CD4-positive, alpha-beta T cell treated with Interleukin-17A for 1 hour (primary cell): ENCODE measurements at regions not wholly inside any gene's neighbourhood (a gene's known extent, or its start where the extent isn't known, plus 50 kb on each side); places are given as distances from the start of the nearest gene placed in this dataset.
"Not testable (repeated sequence)": the region's sequence is repeated elsewhere in the genome, so short reads cannot be mapped to it uniquely, and the experiment has no call there.

ENCODE experiments used
- DNase-seq: peaks from one replicate; pipeline ENCODE4 v3.0.0-alpha.2; 2020

- peak; percentile 55 for DNase-seq
Measured at GRCh38 chrX:155819966-155820491, 61.1 kb upstream of the VAMP7 start.

GRCh38 chrX:155819525-155819924 is 61.6 kb upstream of the VAMP7 start:
- DNase-seq = no peak

DNA sequence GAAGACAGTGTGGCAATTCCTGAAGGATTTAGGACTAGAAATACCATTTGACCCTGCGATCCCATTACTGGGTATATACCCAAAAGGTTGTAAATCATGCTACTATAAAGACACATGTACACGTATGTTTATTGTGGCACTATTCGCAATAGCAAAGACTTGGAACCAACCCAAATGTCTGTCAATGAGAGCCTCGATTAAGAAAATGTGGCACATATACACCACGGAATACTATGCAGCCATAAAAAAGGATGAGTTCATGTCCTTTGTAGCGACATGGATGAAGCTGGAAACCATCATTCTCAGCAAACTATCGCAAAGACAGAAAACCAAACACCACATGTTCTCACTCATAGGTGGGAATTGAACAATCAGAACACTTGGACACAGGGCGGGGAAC is 66.8 kb upstream of the VAMP7 start:
- DNase-seq = not testable (repeated sequence)

- DNase-seq = no peak
Measured at GRCh38 chrX:155779831-155780230, 101.3 kb upstream of the VAMP7 start.

DNA sequence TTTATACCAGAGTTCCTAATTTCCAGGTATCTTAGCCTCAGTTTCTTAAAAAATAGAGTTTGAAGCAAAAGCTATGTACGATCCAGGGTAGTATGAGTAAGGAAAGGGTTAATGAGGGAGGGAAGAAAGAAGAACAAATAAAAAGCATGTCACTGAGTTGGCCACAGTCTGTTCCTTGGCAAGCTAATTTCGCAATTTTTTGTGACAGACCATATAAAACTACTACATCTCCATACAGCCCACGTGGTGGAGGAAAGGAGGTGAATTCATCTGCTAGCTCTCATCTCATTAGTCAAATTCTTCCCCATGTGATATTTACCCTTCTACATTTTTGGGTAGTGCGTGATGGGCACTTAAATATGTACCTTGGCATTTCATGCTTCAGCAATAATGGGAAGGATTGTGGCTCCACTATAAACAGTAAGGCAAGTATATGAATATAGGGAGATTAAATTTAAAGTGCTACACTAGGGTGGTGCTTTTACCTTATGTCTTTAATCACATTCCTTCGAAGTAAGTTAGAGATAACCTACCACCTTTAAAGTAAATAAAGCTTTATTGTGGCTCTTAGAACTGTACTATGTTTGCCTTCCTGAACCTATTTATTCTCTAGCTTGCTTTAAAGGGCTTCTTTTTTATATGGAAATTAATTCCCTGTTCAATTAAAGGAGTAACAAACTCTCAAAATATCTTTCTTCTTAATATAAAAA is 102.1 kb upstream of the VAMP7 start:
- no peak for DNase-seq

GRCh38 chrX:155774387-155774786 is 106.8 kb upstream of the VAMP7 start:
- no peak for DNase-seq

- DNase-seq = no peak
Measured at GRCh38 chrX:155767876-155768769, 113.0 kb upstream of the VAMP7 start.

GRCh38 chrX:155767051-155767875 is 113.9 kb upstream of the VAMP7 start:
- peak; percentile 59 for DNase-seq

DNA sequence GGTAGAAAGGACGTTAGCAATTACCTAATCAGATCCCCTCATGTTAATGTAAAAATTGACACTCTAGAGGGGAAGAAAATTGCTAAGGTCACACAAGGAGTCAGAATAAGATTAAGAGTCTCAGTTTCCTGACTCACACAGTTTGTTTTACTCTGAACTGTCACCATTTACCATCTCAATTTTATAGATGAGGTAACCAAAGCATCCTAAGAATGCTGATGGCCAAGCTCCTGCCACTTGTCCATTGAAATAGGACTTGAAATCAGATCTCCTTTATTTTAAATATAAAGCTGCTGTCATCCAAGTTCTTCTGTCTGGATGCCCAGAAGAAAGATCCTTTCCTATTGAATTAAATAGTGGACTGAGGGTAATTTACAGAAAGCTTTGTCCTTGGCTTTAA is 114.8 kb upstream of the VAMP7 start:
- DNase-seq = no peak

GRCh38 chrX:155761185-155761584 is 120.0 kb upstream of the VAMP7 start:
- no peak for DNase-seq

- no peak for DNase-seq
Measured at GRCh38 chrX:155757046-155757759, 123.9 kb upstream of the VAMP7 start.

DNA sequence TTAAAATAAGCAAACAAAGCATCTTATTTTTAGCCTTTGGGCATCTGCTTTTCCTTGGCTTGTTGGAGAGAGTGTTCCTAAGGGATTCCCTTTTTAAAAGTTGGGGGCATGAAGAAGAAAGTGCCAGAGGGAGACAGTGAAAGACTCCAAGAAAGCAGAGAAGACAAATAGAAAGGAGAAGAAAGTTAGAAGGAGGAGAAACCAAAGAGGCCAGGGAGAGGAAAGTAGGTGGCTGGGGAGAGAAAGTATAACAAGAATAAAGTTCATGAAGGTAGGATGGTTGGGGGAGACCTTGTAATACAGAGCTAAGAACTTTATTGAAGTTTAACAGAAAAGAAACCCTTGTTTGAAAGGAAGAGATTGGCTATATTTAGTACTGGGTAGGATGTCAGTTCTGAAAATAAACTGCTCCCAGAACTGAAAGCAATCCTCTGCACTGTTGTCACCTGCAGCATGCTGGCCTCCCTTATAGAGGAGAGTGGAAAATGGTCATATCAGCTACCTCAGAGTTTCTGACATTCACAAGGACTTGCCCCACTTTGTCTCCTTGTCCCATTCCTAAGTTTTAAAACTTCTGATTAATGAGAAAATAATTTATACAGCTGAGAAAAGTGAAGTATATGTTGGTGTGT is 125.3 kb upstream of the VAMP7 start:
- no peak for DNase-seq

- DNase-seq = no peak
Measured at GRCh38 chrX:155751131-155751530, 130.0 kb upstream of the VAMP7 start.

DNA sequence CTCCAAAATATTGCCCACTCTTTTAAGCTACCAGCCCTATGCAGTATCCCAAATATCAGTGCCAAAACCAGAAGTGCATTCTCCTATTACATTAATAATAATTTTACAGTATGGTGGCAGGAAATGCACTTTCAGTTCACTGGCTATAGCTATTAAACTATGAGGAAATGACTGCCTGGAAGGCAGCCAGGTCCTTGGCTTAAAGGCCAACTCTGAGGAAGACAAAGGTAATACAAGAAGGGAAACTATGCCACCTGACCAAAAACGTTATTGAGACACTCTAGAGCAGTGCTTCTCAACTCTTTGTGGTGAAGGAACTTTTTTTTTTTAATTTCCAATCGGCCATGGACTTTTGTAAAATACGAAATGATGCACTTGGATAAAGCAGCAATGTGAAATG is 133.6 kb upstream of the VAMP7 start:
- no peak for DNase-seq

DNA sequence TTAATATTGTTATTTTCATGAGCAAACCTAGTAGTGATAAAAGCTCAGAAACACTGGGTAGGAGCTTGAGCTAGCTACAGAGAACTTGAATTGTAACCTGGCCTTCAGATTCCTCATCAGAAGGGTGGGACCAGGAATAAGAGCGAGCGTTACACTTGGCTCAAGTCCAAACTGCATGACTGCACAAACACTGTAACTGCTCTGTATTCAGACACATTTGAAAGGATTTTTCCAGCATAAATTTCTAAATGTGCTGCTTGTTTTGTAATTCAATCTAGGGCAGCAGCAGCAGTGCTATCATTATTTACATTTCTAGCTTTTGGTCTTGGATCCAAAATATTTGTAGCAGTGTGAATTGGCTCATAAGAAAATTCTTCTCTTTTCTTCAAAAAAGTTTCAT is 133.0 kb upstream of the TMLHE start:
- DNase-seq = no peak

GRCh38 chrX:155744534-155744933 is 131.8 kb upstream of the TMLHE start:
- DNase-seq = no peak

- not testable (repeated sequence) for DNase-seq
Measured at GRCh38 chrX:155728335-155728734, 115.6 kb upstream of the TMLHE start.

GRCh38 chrX:155718972-155719586 is 106.3 kb upstream of the TMLHE start:
- DNase-seq = no peak

GRCh38 chrX:155715141-155715540 is 102.4 kb upstream of the TMLHE start:
- no peak for DNase-seq

DNA sequence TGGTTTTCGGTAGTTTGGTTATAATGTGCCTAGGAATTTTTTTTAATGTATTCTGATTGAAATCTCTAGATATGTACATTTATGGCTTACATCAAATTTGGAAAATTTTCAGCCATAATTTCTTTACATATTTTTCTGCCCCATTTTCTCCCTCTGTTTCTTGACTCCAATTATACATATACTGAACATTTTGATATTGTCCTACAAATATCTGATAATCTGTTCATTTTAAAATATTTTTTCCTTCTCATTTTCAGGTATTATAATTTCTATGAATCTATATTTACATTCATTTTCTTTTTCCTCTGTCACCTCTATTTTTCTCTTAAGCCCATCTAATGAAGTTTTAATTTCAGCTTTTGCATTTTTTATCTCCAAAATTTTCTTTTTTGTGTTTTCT is 82.7 kb upstream of the TMLHE start:
- DNase-seq = no peak

GRCh38 chrX:155694649-155695048 is 81.9 kb upstream of the TMLHE start:
- DNase-seq = no peak
